VCaP (cell line): ENCODE measurements at regions not wholly inside any gene's neighbourhood (a gene's known extent, or its start where the extent isn't known, plus 50 kb on each side); places are given as distances from the start of the nearest gene placed in this dataset.

ENCODE experiments used
- H3K27ac ChIP-seq: fragments of 450-650 bp; 2 replicates; pipeline ENCODE4 v1.5.1; 2017
- TF ChIP-seq, protein P1 (sequence below): fragments of 450-650 bp; conservative IDR thresholded peaks from 2 replicates; pipeline ENCODE4 v1.5.1; 2017; ENCODE audit warnings: mild to moderate bottlenecking, moderate library complexity

DNA sequence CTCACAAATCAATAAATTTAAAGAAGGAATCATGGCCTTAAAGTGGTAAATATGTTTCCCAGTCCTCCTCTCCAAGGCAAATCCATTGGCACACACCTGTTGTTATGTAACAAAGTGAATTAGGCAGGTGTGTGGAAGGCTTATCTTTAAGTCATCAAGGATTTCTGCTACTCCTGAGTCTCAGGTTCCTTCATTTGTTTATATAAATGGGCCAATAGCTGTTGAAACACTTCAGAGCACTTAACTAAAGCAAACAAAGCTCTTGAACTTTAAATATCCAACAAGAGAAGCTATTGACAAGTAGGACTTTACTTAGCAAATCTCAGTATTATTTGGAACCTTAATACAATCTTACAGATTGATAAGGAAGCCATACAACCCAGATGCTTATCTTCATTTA is 99.3 kb upstream of the ESRRG start:
- TF ChIP-seq, protein P1, sequence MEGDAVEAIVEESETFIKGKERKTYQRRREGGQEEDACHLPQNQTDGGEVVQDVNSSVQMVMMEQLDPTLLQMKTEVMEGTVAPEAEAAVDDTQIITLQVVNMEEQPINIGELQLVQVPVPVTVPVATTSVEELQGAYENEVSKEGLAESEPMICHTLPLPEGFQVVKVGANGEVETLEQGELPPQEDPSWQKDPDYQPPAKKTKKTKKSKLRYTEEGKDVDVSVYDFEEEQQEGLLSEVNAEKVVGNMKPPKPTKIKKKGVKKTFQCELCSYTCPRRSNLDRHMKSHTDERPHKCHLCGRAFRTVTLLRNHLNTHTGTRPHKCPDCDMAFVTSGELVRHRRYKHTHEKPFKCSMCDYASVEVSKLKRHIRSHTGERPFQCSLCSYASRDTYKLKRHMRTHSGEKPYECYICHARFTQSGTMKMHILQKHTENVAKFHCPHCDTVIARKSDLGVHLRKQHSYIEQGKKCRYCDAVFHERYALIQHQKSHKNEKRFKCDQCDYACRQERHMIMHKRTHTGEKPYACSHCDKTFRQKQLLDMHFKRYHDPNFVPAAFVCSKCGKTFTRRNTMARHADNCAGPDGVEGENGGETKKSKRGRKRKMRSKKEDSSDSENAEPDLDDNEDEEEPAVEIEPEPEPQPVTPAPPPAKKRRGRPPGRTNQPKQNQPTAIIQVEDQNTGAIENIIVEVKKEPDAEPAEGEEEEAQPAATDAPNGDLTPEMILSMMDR = no peak
- no peak overlapping the region for H3K27ac ChIP-seq

- TF ChIP-seq, protein P1 = no peak
Observed at GRCh38 chr1:216820345-216820744, 97.1 kb upstream of the ESRRG start.

DNA sequence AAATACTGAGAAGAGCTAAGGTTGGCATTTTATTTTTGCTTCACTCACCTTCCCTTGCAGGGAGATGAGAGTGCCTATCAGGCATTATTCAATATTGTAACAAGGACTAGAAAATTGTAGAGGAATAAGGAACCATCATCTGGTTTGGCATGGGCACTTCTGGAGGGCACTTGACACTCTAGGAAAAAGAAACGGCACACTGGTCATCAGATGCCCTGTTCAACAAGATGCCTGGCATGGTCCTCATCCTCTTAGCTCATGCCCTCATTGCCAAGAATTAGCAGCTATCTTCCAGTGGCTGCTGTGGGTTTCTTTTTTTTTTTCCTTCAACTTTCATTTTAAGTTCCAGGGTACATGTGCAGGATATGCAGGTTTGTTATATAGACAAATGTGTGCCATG is 95.1 kb upstream of the ESRRG start:
- H3K27ac ChIP-seq = no peak overlapping the region
- TF ChIP-seq, protein P1 = no peak

More at GRCh38 chr1:216820345-216820744, 97.1 kb upstream of the ESRRG start:
- no peak overlapping the region for H3K27ac ChIP-seq

DNA sequence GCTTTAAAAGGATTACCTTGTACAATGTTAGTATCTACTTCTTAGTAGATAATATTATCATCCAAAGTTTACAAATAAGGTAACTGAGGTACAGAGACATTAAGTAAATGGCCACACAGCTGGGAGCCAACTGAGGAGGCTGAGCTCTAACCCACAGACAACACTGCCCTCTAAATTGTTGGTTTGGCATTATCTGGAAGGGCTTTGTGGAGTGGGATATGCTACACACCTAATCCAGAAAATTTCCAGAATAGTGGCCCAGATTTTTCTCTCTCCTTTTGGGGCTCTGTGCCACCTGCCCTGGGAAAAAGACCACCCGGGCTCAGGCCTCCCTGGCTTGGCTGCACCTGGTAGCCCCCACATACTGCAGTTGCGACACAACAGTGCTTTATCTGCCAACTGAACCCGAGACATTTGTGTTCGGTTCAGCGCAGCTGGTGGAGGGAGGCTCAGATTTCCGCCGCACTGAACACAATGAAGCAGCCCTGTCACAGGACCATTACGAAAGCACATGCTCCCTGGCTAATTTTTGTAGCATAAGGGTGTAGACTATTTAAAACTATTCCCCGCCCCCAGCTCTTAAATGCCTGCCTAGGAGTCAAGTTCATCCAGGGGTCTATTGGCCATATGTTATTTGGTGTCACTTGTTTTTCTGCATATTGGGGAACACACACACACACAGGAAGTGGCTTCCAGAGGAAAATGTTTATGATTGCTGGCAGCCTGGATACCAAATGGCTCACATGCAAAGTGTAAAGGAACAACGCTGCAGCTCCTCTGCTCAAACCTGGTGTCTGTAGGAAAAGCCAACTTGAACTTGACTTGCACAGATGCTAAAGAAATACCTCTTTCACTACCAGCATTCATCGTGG is 92.3 kb upstream of the ESRRG start:
- H3K27ac ChIP-seq = no peak overlapping the region
- TF ChIP-seq, protein P1 = no peak

- TF ChIP-seq, protein P1 = no peak
- H3K27ac ChIP-seq = no peak overlapping the region
Observed at GRCh38 chr1:216814576-216815259, 91.5 kb upstream of the ESRRG start.

DNA sequence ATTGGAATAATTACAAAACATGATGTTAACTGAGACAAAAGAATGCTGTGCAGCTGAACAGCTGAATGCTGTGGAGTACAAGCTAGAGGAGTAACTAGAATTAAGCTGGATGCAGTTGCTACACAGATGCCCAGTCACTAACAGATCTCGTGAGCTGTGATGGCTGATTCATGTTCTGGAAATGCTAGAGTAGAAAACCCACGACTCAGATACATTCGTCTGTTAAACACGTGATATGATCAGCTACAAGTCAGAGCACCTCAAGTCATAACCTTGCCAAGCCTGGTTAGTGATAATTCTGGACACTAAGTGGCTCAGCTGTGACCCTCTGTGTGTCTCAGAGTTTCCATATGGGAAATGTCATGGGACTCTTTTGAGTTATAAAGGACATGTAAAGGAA is 89.7 kb upstream of the ESRRG start:
- no peak overlapping the region for H3K27ac ChIP-seq
- TF ChIP-seq, protein P1 = no peak

GRCh38 chr1:216809649-216810048 is 86.4 kb upstream of the ESRRG start:
- TF ChIP-seq, protein P1 = no peak
- H3K27ac ChIP-seq = no peak overlapping the region
